ENCODE measurements at regions not wholly inside any gene's neighbourhood (a gene's known extent, or its start where the extent isn't known, plus 50 kb on each side); places are given as distances from the start of the nearest gene placed in this dataset.

GRCh38 chr10:107653832-107654287 is 489.4 kb upstream of the SORCS1 start:
- peak overlapping the region in 3 of 5 donors; percentile 3 to 62 (median 40) for H3K9ac ChIP-seq (ENCODE audit: low read length in 5 of 5)
- H3K27me3 ChIP-seq (ENCODE audit: control insufficient read depth in 5 of 5, insufficient read depth in 4 of 5, low read length in 5 of 5), result no peaks in the 10 kb centered on the region
- peak overlapping the region; percentile 57 to 75 (median 69) for H3K4me3 ChIP-seq (ENCODE audit: low read depth in 1 of 5, low read length in 5 of 5)
- no peaks in the 10 kb centered on the region for H3K9me3 ChIP-seq (ENCODE audit: control insufficient read depth in 5 of 5, low read length in 5 of 5)
- H3K36me3 ChIP-seq (ENCODE audit: control insufficient read depth in 5 of 5, insufficient read depth in 5 of 5, low read length in 5 of 5), result no peaks in the 10 kb centered on the region
- H3K27ac ChIP-seq (ENCODE audit: low read depth, low read length), result peak overlapping the region; percentile 50
- H3K4me1 ChIP-seq (ENCODE audit: control insufficient read depth in 5 of 5, insufficient read depth in 5 of 5, low read length in 5 of 5), result peaks cover 0 to 5% (median 2%) of the 10 kb centered on the region in 5 donors

GRCh38 chr10:107650939-107651338 is 486.4 kb upstream of the SORCS1 start:
- H3K9me3 ChIP-seq (ENCODE audit: control insufficient read depth in 5 of 5, low read length in 5 of 5), result no peaks in the 10 kb centered on the region
- no peak overlapping the region for H3K9ac ChIP-seq (ENCODE audit: low read length in 5 of 5)
- no peaks in the 10 kb centered on the region for H3K27me3 ChIP-seq (ENCODE audit: control insufficient read depth in 5 of 5, insufficient read depth in 4 of 5, low read length in 5 of 5)
- no peak overlapping the region for H3K27ac ChIP-seq (ENCODE audit: low read depth, low read length)
- no peaks in the 10 kb centered on the region for H3K36me3 ChIP-seq (ENCODE audit: control insufficient read depth in 5 of 5, insufficient read depth in 5 of 5, low read length in 5 of 5)
- H3K4me3 ChIP-seq (ENCODE audit: low read depth in 1 of 5, low read length in 5 of 5), result no peak overlapping the region
- H3K4me1 ChIP-seq (ENCODE audit: control insufficient read depth in 5 of 5, insufficient read depth in 5 of 5, low read length in 5 of 5), result peaks cover 0 to 5% (median 2%) of the 10 kb centered on the region in 5 donors

DNA sequence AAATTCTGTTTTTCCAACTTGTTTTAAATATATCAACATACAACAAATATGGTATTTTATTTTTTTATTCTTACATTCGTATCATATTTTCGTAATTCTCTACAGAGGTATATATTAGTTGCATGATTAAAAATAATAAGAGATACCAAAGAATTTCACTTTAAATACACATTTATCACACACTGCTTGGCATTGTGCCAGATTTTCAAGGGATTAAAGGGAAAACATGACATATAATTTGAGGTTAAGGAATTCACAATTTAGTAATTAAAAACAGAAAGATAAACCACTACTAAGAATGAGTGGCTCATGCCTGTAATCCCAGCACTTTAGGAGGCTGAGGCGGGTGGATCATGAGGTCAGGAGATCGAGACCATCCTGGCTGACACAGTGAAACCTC is 484.7 kb upstream of the SORCS1 start:
- no peak overlapping the region for H3K9ac ChIP-seq (ENCODE audit: low read length in 5 of 5)
- peaks cover 0 to 5% (median 2%) of the 10 kb centered on the region in 5 donors for H3K4me1 ChIP-seq (ENCODE audit: control insufficient read depth in 5 of 5, insufficient read depth in 5 of 5, low read length in 5 of 5)
- no peaks in the 10 kb centered on the region for H3K36me3 ChIP-seq (ENCODE audit: control insufficient read depth in 5 of 5, insufficient read depth in 5 of 5, low read length in 5 of 5)
- H3K27ac ChIP-seq (ENCODE audit: low read depth, low read length), result no peak overlapping the region
- no peaks in the 10 kb centered on the region for H3K27me3 ChIP-seq (ENCODE audit: control insufficient read depth in 5 of 5, insufficient read depth in 4 of 5, low read length in 5 of 5)
- no peaks in the 10 kb centered on the region for H3K9me3 ChIP-seq (ENCODE audit: control insufficient read depth in 5 of 5, low read length in 5 of 5)
- H3K4me3 ChIP-seq (ENCODE audit: low read depth in 1 of 5, low read length in 5 of 5), result no peak overlapping the region

- Histone ChIP-seq H3K36me3 (ENCODE audit: control insufficient read depth in 5 of 5, insufficient read depth in 5 of 5, low read length in 5 of 5) (no peaks in the 10 kb centered on the region), H3K27ac (ENCODE audit: low read depth, low read length) (no peak overlapping the region), H3K27me3 (ENCODE audit: control insufficient read depth in 5 of 5, insufficient read depth in 4 of 5, low read length in 5 of 5) (no peaks in the 10 kb centered on the region), H3K9ac (ENCODE audit: low read length in 5 of 5) (no peak overlapping the region), H3K4me3 (ENCODE audit: low read depth in 1 of 5, low read length in 5 of 5) (no peak overlapping the region), H3K4me1 (ENCODE audit: control insufficient read depth in 5 of 5, insufficient read depth in 5 of 5, low read length in 5 of 5) (no peaks in the 10 kb centered on the region), H3K9me3 (ENCODE audit: control insufficient read depth in 5 of 5, low read length in 5 of 5) (no peaks in the 10 kb centered on the region)
These were observed 483.0 kb upstream of the SORCS1 start for GRCh38 chr10:107647462-107647861.

GRCh38 chr10:107631876-107632275 is 467.4 kb upstream of the SORCS1 start:
- H3K27me3 ChIP-seq (ENCODE audit: control insufficient read depth in 5 of 5, insufficient read depth in 4 of 5, low read length in 5 of 5), result no peaks in the 10 kb centered on the region
- no peaks in the 10 kb centered on the region for H3K9me3 ChIP-seq (ENCODE audit: control insufficient read depth in 5 of 5, low read length in 5 of 5)
- H3K9ac ChIP-seq (ENCODE audit: low read length in 5 of 5), result no peak overlapping the region
- no peak overlapping the region for H3K4me3 ChIP-seq (ENCODE audit: low read depth in 1 of 5, low read length in 5 of 5)
- H3K36me3 ChIP-seq (ENCODE audit: control insufficient read depth in 5 of 5, insufficient read depth in 5 of 5, low read length in 5 of 5), result no peaks in the 10 kb centered on the region
- H3K27ac ChIP-seq (ENCODE audit: low read depth, low read length), result no peak overlapping the region
- H3K4me1 ChIP-seq (ENCODE audit: control insufficient read depth in 5 of 5, insufficient read depth in 5 of 5, low read length in 5 of 5), result no peaks in the 10 kb centered on the region

GRCh38 chr10:107626862-107627261 is 462.4 kb upstream of the SORCS1 start:
- Histone ChIP-seq H3K27me3 (ENCODE audit: control insufficient read depth in 5 of 5, insufficient read depth in 4 of 5, low read length in 5 of 5) (no peaks in the 10 kb centered on the region), H3K4me3 (ENCODE audit: low read depth in 1 of 5, low read length in 5 of 5) (no peak overlapping the region), H3K27ac (ENCODE audit: low read depth, low read length) (no peak overlapping the region), H3K9ac (ENCODE audit: low read length in 5 of 5) (no peak overlapping the region), H3K4me1 (ENCODE audit: control insufficient read depth in 5 of 5, insufficient read depth in 5 of 5, low read length in 5 of 5) (no peaks in the 10 kb centered on the region), H3K9me3 (ENCODE audit: control insufficient read depth in 5 of 5, low read length in 5 of 5) (no peaks in the 10 kb centered on the region), H3K36me3 (ENCODE audit: control insufficient read depth in 5 of 5, insufficient read depth in 5 of 5, low read length in 5 of 5) (no peaks in the 10 kb centered on the region)

DNA sequence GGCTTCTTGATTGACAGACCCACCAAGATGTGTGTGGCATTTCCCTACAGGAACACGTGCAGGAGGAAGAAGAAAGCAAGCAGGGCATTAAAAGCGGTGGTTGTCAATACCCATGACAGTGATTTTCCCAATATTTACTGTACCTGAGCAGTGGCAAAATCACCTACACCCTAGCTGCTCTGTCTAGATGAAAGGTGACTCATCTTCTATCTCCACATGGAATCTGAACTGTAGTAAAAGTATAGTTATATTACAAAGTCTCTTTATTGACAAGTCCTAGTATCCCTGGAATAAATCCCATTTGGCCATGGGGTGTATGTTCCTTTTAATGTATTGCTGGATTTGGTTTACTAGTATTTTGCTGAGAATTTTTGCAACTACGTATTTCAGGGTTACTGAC is 458.8 kb upstream of the SORCS1 start:
- Histone ChIP-seq H3K27me3 (ENCODE audit: control insufficient read depth in 5 of 5, insufficient read depth in 4 of 5, low read length in 5 of 5) (no peaks in the 10 kb centered on the region), H3K9me3 (ENCODE audit: control insufficient read depth in 5 of 5, low read length in 5 of 5) (no peaks in the 10 kb centered on the region), H3K27ac (ENCODE audit: low read depth, low read length) (no peak overlapping the region), H3K36me3 (ENCODE audit: control insufficient read depth in 5 of 5, insufficient read depth in 5 of 5, low read length in 5 of 5) (no peaks in the 10 kb centered on the region), H3K4me1 (ENCODE audit: control insufficient read depth in 5 of 5, insufficient read depth in 5 of 5, low read length in 5 of 5) (no peaks in the 10 kb centered on the region), H3K9ac (ENCODE audit: low read length in 5 of 5) (no peak overlapping the region), H3K4me3 (ENCODE audit: low read depth in 1 of 5, low read length in 5 of 5) (no peak overlapping the region)

DNA sequence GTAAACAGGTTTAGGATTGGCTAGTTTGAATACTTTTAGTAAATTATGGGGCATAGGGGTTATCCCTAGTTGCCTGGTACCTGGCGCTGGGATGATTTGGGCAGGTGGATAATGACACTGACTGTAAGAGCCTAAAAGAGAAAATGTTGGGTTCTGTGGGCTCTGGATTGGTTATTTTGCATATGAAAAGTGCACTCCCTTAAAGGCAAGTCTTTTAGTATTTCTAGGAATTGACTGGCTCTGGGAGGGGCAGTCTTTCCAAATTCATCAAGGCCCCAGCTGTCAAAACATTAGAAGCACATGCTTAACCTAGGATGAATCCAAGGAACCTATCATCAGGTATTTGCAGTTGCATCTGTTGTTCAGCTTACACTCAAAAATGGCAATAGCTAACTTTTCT is 454.6 kb upstream of the SORCS1 start:
- no peak overlapping the region for H3K9ac ChIP-seq (ENCODE audit: low read length in 5 of 5)
- no peaks in the 10 kb centered on the region for H3K9me3 ChIP-seq (ENCODE audit: control insufficient read depth in 5 of 5, low read length in 5 of 5)
- no peaks in the 10 kb centered on the region for H3K36me3 ChIP-seq (ENCODE audit: control insufficient read depth in 5 of 5, insufficient read depth in 5 of 5, low read length in 5 of 5)
- no peak overlapping the region for H3K4me3 ChIP-seq (ENCODE audit: low read depth in 1 of 5, low read length in 5 of 5)
- peaks cover 0 to 5% (median 4%) of the 10 kb centered on the region in 5 donors for H3K4me1 ChIP-seq (ENCODE audit: control insufficient read depth in 5 of 5, insufficient read depth in 5 of 5, low read length in 5 of 5)
- no peaks in the 10 kb centered on the region for H3K27me3 ChIP-seq (ENCODE audit: control insufficient read depth in 5 of 5, insufficient read depth in 4 of 5, low read length in 5 of 5)
- H3K27ac ChIP-seq (ENCODE audit: low read depth, low read length), result no peak overlapping the region

DNA sequence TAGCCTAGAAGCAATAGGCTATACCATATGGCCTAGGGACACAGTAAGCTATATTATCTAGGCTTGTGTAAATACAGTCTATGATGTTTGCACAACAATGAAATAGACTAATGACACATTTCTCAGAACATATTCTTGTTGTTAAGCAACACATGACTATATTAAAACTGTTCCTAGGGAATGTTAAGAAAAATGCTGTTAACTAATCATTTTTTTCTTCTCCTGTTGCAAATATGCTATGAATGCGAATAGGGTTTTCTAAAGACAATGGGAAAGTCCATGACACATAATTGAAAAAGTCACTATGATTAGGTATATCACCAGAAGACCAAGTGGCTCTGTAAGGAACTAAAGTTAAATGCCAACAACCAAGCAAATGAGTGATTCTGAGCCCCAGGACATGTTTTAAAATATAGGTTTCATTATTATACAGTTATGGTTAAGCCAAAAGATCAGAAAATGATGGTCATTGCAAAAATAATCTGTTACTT is 454.0 kb upstream of the SORCS1 start:
- Histone ChIP-seq H3K9ac (ENCODE audit: low read length in 5 of 5) (no peak overlapping the region), H3K4me1 (ENCODE audit: control insufficient read depth in 5 of 5, insufficient read depth in 5 of 5, low read length in 5 of 5) (peaks cover 0 to 5% (median 4%) of the 10 kb centered on the region in 5 donors), H3K36me3 (ENCODE audit: control insufficient read depth in 5 of 5, insufficient read depth in 5 of 5, low read length in 5 of 5) (no peaks in the 10 kb centered on the region), H3K27me3 (ENCODE audit: control insufficient read depth in 5 of 5, insufficient read depth in 4 of 5, low read length in 5 of 5) (no peaks in the 10 kb centered on the region), H3K4me3 (ENCODE audit: low read depth in 1 of 5, low read length in 5 of 5) (no peak overlapping the region), H3K9me3 (ENCODE audit: control insufficient read depth in 5 of 5, low read length in 5 of 5) (no peaks in the 10 kb centered on the region), H3K27ac (ENCODE audit: low read depth, low read length) (no peak overlapping the region)

DNA sequence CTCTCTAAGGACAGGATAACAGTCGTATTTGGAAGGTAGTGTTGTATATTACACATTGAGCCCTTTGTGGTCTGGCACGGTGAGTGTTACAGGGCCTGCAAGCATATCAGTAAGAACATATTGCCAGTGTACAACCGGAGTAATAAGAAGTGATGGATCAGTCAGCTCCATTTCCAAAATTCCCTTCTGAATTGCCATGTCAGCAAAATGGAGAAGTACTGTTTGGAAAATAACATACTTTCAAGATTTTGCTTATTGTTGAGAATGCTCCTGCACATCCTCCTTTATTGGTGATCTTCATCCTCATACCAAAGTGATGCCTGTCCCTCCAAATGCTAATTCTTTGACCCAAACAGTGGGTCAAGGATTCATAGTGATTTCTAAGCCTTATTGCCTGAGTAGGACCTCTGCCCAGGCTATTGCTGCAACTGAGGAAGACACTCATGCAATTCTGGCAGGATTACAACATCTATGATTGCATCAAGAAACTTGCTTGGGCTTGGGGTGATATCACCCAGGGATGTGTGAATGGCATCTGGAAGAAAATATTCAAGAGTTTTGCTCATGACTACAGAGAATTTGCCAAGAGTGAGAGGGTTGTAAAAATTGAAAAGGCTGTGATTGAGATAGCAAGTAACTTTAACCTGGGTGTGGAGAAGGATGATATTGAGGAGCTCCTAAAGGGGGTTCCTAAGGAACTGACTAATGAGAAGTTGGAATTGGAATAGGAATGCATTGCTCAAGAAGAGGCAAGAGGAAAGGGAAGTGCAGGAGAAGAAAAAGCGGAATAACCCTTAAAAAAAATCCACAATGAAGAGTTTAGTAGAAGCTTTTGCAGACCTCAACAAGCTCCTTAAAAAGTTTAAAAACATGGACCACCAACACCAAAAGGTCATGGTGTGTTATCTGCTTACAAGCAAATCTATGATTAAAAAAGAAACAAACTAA is 452.2 kb upstream of the SORCS1 start:
- Histone ChIP-seq H3K36me3 (ENCODE audit: control insufficient read depth in 5 of 5, insufficient read depth in 5 of 5, low read length in 5 of 5) (no peaks in the 10 kb centered on the region), H3K27ac (ENCODE audit: low read depth, low read length) (no peak overlapping the region), H3K4me3 (ENCODE audit: low read depth in 1 of 5, low read length in 5 of 5) (no peak overlapping the region), H3K27me3 (ENCODE audit: control insufficient read depth in 5 of 5, insufficient read depth in 4 of 5, low read length in 5 of 5) (no peaks in the 10 kb centered on the region), H3K4me1 (ENCODE audit: control insufficient read depth in 5 of 5, insufficient read depth in 5 of 5, low read length in 5 of 5) (peaks cover 0 to 5% (median 4%) of the 10 kb centered on the region in 5 donors), H3K9me3 (ENCODE audit: control insufficient read depth in 5 of 5, low read length in 5 of 5) (no peaks in the 10 kb centered on the region), H3K9ac (ENCODE audit: low read length in 5 of 5) (no peak overlapping the region)
